IMR-90 (cell line): ENCODE measurements at regions not wholly inside any gene's neighbourhood (a gene's known extent, or its start where the extent isn't known, plus 50 kb on each side); places are given as distances from the start of the nearest gene placed in this dataset.

Experiments
- ATAC-seq: fragments of 200-7000 bp; cut with Tn5 transposase; 2 replicates; pipeline ENCODE4 v1.9.1; 2020; ENCODE audit warnings: low read depth, mild to moderate bottlenecking, moderate library complexity
- BruUV-seq: library from RNA; stranded (reverse); fragments of 400-500 nt; replicated peaks from 2 replicates; lab custom pipeline; 2021; lab: Mats Ljungman, UMichigan
- CTCF ChIA-PET: fragments of 300-600 bp; formaldehyde crosslinking; extraction: SDS; loops from one replicate; lab custom pipeline; 2021; ENCODE audit warnings: antibody characterized with exemption; lab: Yijun Ruan, JAX
- POLR2A ChIA-PET: fragments of 300-600 bp; sonication (Branson Sonifier 250); formaldehyde crosslinking; loops from one replicate; lab custom pipeline; 2022; ENCODE audit warnings: antibody characterized with exemption; ENCODE audit not compliant: unreplicated experiment; lab: Charles Lee
- DNase-seq: peaks from one replicate; pipeline ENCODE4 v3.0.0; 2013
- H2AFZ ChIP-seq: replicated peaks from 2 replicates; pipeline ENCODE3; 2013; ENCODE audit warnings: low read length, mild to moderate bottlenecking; ENCODE audit not compliant: poor library complexity
- H2AK5ac ChIP-seq: 2 replicates; pipeline ENCODE4 v1.6.1; 2013; ENCODE audit warnings: low read depth, low read length, inconsistent platforms
- H2AK9ac ChIP-seq: replicated peaks from 2 replicates; pipeline ENCODE3; 2013; ENCODE audit warnings: mild to moderate bottlenecking, low read depth, low read length, moderate library complexity; ENCODE audit not compliant: poor library complexity
- H2BK120ac ChIP-seq: 2 replicates; pipeline ENCODE4 v1.6.1; 2013; ENCODE audit warnings: low read depth, low read length, inconsistent platforms
- H2BK15ac ChIP-seq: 3 replicates; pipeline ENCODE4 v1.6.1; 2013; ENCODE audit warnings: low read depth, low read length, inconsistent platforms
- H2BK20ac ChIP-seq: 2 replicates; pipeline ENCODE4 v1.6.1; 2013; ENCODE audit warnings: low read depth, mild to moderate bottlenecking, inconsistent platforms, low read length, moderate library complexity
- H2BK5ac ChIP-seq: 2 replicates; pipeline ENCODE4 v1.6.1; 2013; ENCODE audit warnings: mild to moderate bottlenecking, low read depth, low read length, inconsistent platforms; ENCODE audit not compliant: poor library complexity, severe bottlenecking
- H3K14ac ChIP-seq: replicated peaks from 2 replicates; pipeline ENCODE4 v1.6.1; 2013; ENCODE audit warnings: low read depth, low read length, inconsistent platforms
- H3K18ac ChIP-seq: 2 replicates; pipeline ENCODE4 v1.6.1; 2013; ENCODE audit warnings: low read depth, low read length, control low read depth
- H3K23ac ChIP-seq: 2 replicates; pipeline ENCODE4 v1.6.1; 2013; ENCODE audit warnings: low read depth, low read length, inconsistent platforms
- H3K27ac ChIP-seq: 2 replicates; pipeline ENCODE4 v1.5.1; 2013; ENCODE audit warnings: mild to moderate bottlenecking, control low read depth, low read length; ENCODE audit not compliant: insufficient read depth
- H3K27me3 ChIP-seq: 2 replicates; pipeline ENCODE4 v1.6.1; 2013; ENCODE audit warnings: low read length; ENCODE audit not compliant: control insufficient read depth, insufficient read depth
- H3K36me3 ChIP-seq: 2 replicates; pipeline ENCODE4 v1.6.1; 2013; ENCODE audit warnings: low read length, mixed read lengths; ENCODE audit not compliant: control insufficient read depth, insufficient read depth
- H3K4ac ChIP-seq: 2 replicates; pipeline ENCODE4 v1.6.1; 2013; ENCODE audit warnings: low read depth, low read length, inconsistent platforms
- H3K4me1 ChIP-seq: 2 replicates; pipeline ENCODE4 v1.6.1; 2013; ENCODE audit warnings: low read length, mixed read lengths; ENCODE audit not compliant: control insufficient read depth, insufficient read depth
- H3K4me2 ChIP-seq: 2 replicates; pipeline ENCODE4 v1.6.1; 2013; ENCODE audit warnings: low read depth, mild to moderate bottlenecking, control low read depth, low read length, moderate library complexity
- H3K4me3 ChIP-seq: 2 replicates; pipeline ENCODE4 v1.5.1; 2013; ENCODE audit warnings: low read depth, mild to moderate bottlenecking, control low read depth, low read length, moderate library complexity; ENCODE audit not compliant: insufficient read depth
- H3K56ac ChIP-seq: 2 replicates; pipeline ENCODE4 v1.6.1; 2013; ENCODE audit warnings: low read length, inconsistent platforms; ENCODE audit not compliant: insufficient read depth; ENCODE audit errors: extremely low read depth
- H3K79me1 ChIP-seq, 2 experiments: 2 replicates each; pipeline ENCODE4 v1.6.1; 2013; ENCODE audit warnings: low read length in 2 of 2, inconsistent platforms in 1 of 2, low read depth in 1 of 2
- H3K9ac ChIP-seq: 2 replicates; pipeline ENCODE4 v1.6.1; 2013; ENCODE audit warnings: low read depth, low read length, control low read depth
- H3K9me1 ChIP-seq: 2 replicates; pipeline ENCODE4 v1.6.1; 2013; ENCODE audit warnings: low read length, inconsistent platforms; ENCODE audit not compliant: insufficient read depth
- H3K9me3 ChIP-seq: 2 replicates; pipeline ENCODE4 v1.6.1; 2013; ENCODE audit warnings: low read length; ENCODE audit not compliant: control insufficient read depth, insufficient read depth
- H4K20me1 ChIP-seq: 2 replicates; pipeline ENCODE4 v1.6.1; 2013; ENCODE audit warnings: low read length, inconsistent platforms; ENCODE audit not compliant: insufficient read depth
- H4K5ac ChIP-seq: 2 replicates; pipeline ENCODE4 v1.6.1; 2013; ENCODE audit warnings: mild to moderate bottlenecking, low read depth, low read length, control low read depth
- H4K8ac ChIP-seq, 2 experiments: 2 replicates each; pipeline ENCODE4 v1.6.1; 2013; ENCODE audit warnings: low read depth in 2 of 2, low read length in 2 of 2, control low read depth in 1 of 2, inconsistent platforms in 1 of 2
- H4K91ac ChIP-seq: 2 replicates; pipeline ENCODE4 v1.6.1; 2013; ENCODE audit warnings: low read depth, low read length, inconsistent platforms; ENCODE audit not compliant: insufficient read depth
- BHLHE40 ChIP-seq: fragments of 150-350 bp; IDR thresholded peaks from 2 replicates; pipeline ENCODE4 v1.6.1; 2016; ENCODE audit warnings: mild to moderate bottlenecking, low read depth, low read length
- CEBPB ChIP-seq: IDR thresholded peaks from 2 replicates; pipeline ENCODE4 v1.6.1; 2012; ENCODE audit warnings: low read depth, low read length, improper control_type of control experiment
- CHD1 ChIP-seq: IDR thresholded peaks from 2 replicates; pipeline ENCODE4 v1.6.1; 2012; ENCODE audit warnings: low read depth, low read length, improper control_type of control experiment
- FOS ChIP-seq: fragments of 150-350 bp; IDR thresholded peaks from 2 replicates; pipeline ENCODE4 v1.6.1; 2016; ENCODE audit warnings: low read depth, low read length
- MAFK ChIP-seq: IDR thresholded peaks from 2 replicates; pipeline ENCODE4 v1.6.1; 2012; ENCODE audit warnings: low read depth, low read length, improper control_type of control experiment
- MAZ ChIP-seq: IDR thresholded peaks from 2 replicates; pipeline ENCODE4 v1.6.1; 2012; ENCODE audit warnings: low read depth, mild to moderate bottlenecking, low read length, improper control_type of control experiment, moderate library complexity, borderline replicate concordance
- MXI1 ChIP-seq: IDR thresholded peaks from 2 replicates; pipeline ENCODE4 v1.6.1; 2012; ENCODE audit warnings: low read depth, mild to moderate bottlenecking, low read length, moderate library complexity, borderline replicate concordance
- NFE2L2 ChIP-seq: fragments of 150-350 bp; IDR thresholded peaks from 2 replicates; pipeline ENCODE4 v1.6.1; 2016; ENCODE audit warnings: low read depth, mild to moderate bottlenecking, low read length
- POLR2A ChIP-seq: IDR thresholded peaks from 2 replicates; pipeline ENCODE4 v1.6.1; 2012; ENCODE audit warnings: mild to moderate bottlenecking, low read depth, low read length
- RAD21 ChIP-seq: IDR thresholded peaks from 2 replicates; pipeline ENCODE4 v1.6.1; 2012; ENCODE audit warnings: low read length, improper control_type of control experiment
- RCOR1 ChIP-seq: IDR thresholded peaks from 2 replicates; pipeline ENCODE4 v1.6.1; 2012; ENCODE audit warnings: mild to moderate bottlenecking, low read length, improper control_type of control experiment; ENCODE audit not compliant: insufficient replicate concordance
- RFX5 ChIP-seq: IDR thresholded peaks from 2 replicates; pipeline ENCODE4 v1.8.0; 2012; ENCODE audit warnings: low read depth, mild to moderate bottlenecking, low read length, moderate library complexity
- SMC3 ChIP-seq: fragments of 150-350 bp; IDR thresholded peaks from 2 replicates; pipeline ENCODE4 v1.6.1; 2016; ENCODE audit warnings: low read depth, mild to moderate bottlenecking, antibody characterized with exemption, low read length, moderate library complexity
- dilution Hi-C: fragments of 300-500 bp; cut with HindIII; formaldehyde crosslinking; loops from one replicate; pipeline ENCODE4 v1.14.3; 2018; ENCODE audit warnings: low sequenced_read_pairs; ENCODE audit not compliant: unreplicated experiment
- in situ Hi-C: fragments of 300-500 bp; cut with MboI; formaldehyde crosslinking; loops from 3 replicates; pipeline ENCODE4 v1.14.3; 2019; ENCODE audit warnings: low sequenced_read_pairs, inconsistent platforms, mixed read lengths
- intact Hi-C: fragments of 100-400 bp; cut with micrococcal nuclease; formaldehyde crosslinking; loops from 2 replicates; pipeline ENCODE4 v1.10.0; 2022
- TF ChIP-seq, protein P1 (sequence below): fragments of 150-350 bp; IDR thresholded peaks from 2 replicates; pipeline ENCODE4 v1.6.1; 2017; ENCODE audit warnings: mild to moderate bottlenecking, antibody characterized with exemption, low read length, low read depth
- TF ChIP-seq, protein P2 (sequence below): fragments of 150-350 bp; IDR thresholded peaks from 2 replicates; pipeline ENCODE4 v1.6.1; 2016; ENCODE audit warnings: low read depth, mild to moderate bottlenecking, low read length, moderate library complexity, borderline replicate concordance
- TF ChIP-seq, protein P3 (sequence below): conservative IDR thresholded peaks from 2 replicates; pipeline ENCODE4 v1.5.1; 2012; ENCODE audit warnings: mild to moderate bottlenecking, low read depth, low read length, improper control_type of control experiment

GRCh38 chr15:79582650-79583049 lies 150.5 kb downstream of the MINAR1 start:
- Histone ChIP-seq H4K91ac (no peak overlapping the region), H3K4me1 (no peaks in the 10 kb centered on the region), H2BK120ac (no peak overlapping the region), H2AK5ac (no peak overlapping the region), H3K27ac (no peak overlapping the region), H2BK15ac (no peak overlapping the region), H3K56ac (no peak overlapping the region), H3K79me1 (no peaks in the 10 kb centered on the region), H3K36me3 (no peaks in the 10 kb centered on the region), H2AFZ (no peak overlapping the region), H2BK20ac (no peak overlapping the region), H4K20me1 (no peaks in the 10 kb centered on the region), H4K5ac (no peak overlapping the region), H3K14ac (no peak overlapping the region), H3K9ac (no peak overlapping the region), H3K9me3 (no peaks in the 10 kb centered on the region), H3K9me1 (no peaks in the 10 kb centered on the region), H4K8ac (no peak overlapping the region), H3K4me3 (no peak overlapping the region), H3K4ac (no peak overlapping the region), H3K18ac (no peak overlapping the region), H3K4me2 (no peak overlapping the region), H3K27me3 (peaks cover 4% of the 10 kb centered on the region; the same call in 1 of the 2 replicates), H2BK5ac (no peak overlapping the region), H2AK9ac (no peak overlapping the region), H3K23ac (no peak overlapping the region)
- CTCF ChIA-PET = no interaction called here
- in situ Hi-C loops = no loop called here
- POLR2A ChIA-PET = no interaction called here
- no TSS peak for BruUV-seq
- DNase-seq (no peak), ATAC-seq (no peak)
- dilution Hi-C loops = no loop called here
- intact Hi-C loops = no loop called here
- no peak for TF ChIP-seq MAZ
- TF ChIP-seq, protein P1, sequence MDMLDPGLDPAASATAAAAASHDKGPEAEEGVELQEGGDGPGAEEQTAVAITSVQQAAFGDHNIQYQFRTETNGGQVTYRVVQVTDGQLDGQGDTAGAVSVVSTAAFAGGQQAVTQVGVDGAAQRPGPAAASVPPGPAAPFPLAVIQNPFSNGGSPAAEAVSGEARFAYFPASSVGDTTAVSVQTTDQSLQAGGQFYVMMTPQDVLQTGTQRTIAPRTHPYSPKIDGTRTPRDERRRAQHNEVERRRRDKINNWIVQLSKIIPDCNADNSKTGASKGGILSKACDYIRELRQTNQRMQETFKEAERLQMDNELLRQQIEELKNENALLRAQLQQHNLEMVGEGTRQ = no peak
- TF ChIP-seq, protein P2, sequence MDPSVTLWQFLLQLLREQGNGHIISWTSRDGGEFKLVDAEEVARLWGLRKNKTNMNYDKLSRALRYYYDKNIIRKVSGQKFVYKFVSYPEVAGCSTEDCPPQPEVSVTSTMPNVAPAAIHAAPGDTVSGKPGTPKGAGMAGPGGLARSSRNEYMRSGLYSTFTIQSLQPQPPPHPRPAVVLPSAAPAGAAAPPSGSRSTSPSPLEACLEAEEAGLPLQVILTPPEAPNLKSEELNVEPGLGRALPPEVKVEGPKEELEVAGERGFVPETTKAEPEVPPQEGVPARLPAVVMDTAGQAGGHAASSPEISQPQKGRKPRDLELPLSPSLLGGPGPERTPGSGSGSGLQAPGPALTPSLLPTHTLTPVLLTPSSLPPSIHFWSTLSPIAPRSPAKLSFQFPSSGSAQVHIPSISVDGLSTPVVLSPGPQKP = no peak
- TF ChIP-seq BHLHE40 = no peak
- no peak for TF ChIP-seq CEBPB
- no peak for TF ChIP-seq MAFK
- no peak for TF ChIP-seq CHD1
- TF ChIP-seq SMC3 = no peak
- no peak for TF ChIP-seq RAD21
- TF ChIP-seq RFX5 = no peak
- TF ChIP-seq POLR2A = no peak
- TF ChIP-seq, protein P3, sequence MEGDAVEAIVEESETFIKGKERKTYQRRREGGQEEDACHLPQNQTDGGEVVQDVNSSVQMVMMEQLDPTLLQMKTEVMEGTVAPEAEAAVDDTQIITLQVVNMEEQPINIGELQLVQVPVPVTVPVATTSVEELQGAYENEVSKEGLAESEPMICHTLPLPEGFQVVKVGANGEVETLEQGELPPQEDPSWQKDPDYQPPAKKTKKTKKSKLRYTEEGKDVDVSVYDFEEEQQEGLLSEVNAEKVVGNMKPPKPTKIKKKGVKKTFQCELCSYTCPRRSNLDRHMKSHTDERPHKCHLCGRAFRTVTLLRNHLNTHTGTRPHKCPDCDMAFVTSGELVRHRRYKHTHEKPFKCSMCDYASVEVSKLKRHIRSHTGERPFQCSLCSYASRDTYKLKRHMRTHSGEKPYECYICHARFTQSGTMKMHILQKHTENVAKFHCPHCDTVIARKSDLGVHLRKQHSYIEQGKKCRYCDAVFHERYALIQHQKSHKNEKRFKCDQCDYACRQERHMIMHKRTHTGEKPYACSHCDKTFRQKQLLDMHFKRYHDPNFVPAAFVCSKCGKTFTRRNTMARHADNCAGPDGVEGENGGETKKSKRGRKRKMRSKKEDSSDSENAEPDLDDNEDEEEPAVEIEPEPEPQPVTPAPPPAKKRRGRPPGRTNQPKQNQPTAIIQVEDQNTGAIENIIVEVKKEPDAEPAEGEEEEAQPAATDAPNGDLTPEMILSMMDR = no peak
- no peak for TF ChIP-seq NFE2L2
- no peak for TF ChIP-seq RCOR1
- no peak for TF ChIP-seq MXI1
- TF ChIP-seq FOS = no peak
